GM19455 (cell line): ENCODE measurements at regions not wholly inside any gene's neighbourhood (a gene's known extent, or its start where the extent isn't known, plus 50 kb on each side); places are given as distances from the start of the nearest gene placed in this dataset.
"Not testable (repeated sequence)": the region's sequence is repeated elsewhere in the genome, so short reads cannot be mapped to it uniquely, and the experiment has no call there.

Experiments used
- ATAC-seq: cut with Tn5 transposase; IDR thresholded peaks from one replicate; pipeline ENCODE4 v1.9.1; 2021; ENCODE audit not compliant: unreplicated experiment

DNA sequence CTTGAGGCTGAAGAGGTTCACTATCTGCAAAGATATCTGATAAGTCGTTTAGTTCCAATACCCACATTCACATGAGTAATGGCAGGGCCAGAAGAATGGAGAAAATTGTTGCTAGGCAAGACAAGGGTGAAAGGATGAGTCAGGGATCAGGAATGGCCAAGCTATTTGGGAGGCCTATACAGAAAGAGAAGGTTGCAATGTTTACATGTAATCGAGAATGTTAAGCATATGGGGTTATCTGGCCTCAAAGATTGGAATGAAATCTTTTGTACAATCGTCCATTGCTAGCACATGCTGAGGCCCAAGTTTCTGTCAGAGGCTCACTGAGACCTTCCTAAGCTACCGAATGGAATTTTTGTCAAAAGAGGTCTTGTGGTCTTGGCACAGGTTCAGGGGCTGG, 299.9 kb upstream of the PLD5 start:
- no peak for ATAC-seq

- no peak for ATAC-seq
Observed at GRCh38 chr1:242813490-242814091, 289.1 kb upstream of the PLD5 start.

- no peak for ATAC-seq
Observed at GRCh38 chr1:242811092-242811840, 286.8 kb upstream of the PLD5 start.

- no peak for ATAC-seq
Observed at GRCh38 chr1:242806324-242806723, 281.8 kb upstream of the PLD5 start.

GRCh38 chr1:242805360-242805759, 280.9 kb upstream of the PLD5 start:
- not testable (repeated sequence) for ATAC-seq

DNA sequence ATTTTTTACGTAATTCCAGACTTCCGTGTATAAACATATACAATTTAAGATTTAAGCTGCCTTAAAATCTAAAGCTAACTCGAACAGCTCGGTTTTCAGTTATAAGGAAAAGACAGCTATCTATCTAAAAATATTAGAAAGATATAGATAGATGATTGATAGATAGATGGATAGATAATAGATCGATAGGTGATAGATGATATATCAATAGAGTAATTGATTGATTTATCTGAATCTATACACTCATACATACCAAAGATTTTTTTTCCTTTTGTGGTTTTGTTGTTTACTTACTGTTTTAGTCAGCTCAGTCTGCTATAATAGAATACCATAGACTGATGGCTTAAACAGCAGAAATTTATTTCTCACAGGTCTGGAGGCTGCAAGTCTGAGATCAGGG, 278.5 kb upstream of the PLD5 start:
- no peak for ATAC-seq

GRCh38 chr1:242800521-242800920, 276.0 kb upstream of the PLD5 start:
- no peak for ATAC-seq

DNA sequence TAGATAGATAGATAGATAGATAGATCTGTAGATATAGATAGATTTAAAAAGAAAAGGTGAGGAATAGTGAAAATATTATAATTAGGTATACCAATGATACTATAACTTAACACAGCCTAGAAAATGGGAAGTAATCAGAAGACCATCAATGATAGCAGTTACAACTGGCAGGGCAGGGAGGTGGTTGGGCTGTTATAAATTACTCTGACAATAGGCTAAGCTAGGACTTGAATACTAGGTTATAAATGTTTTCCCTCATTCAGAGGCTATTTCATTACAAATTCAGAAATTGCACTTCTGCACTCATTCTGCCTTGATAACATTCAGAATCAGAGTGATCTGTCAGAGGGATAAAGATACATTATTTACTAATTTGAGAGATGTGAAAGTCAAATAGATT, 273.4 kb upstream of the PLD5 start:
- no peak for ATAC-seq

DNA sequence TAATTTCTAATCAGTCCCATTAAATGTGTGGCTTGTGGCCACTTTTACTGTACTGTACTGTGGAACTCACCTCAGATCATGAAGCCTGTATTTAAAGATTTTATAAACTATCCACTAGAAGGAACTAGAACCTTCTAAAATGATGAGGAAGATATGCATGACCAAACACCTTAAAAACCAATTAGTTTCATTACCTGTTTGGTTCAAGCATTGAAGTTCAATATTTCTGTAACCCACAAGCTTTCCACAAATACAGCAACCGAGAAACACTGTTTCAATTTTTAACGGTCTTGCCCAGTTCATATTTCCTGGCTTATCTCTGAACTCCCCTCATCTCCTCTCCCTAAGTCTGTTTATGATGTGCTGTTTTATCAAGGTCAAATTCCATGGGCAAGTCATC, 264.3 kb upstream of the PLD5 start:
- peak; percentile 84 for ATAC-seq

DNA sequence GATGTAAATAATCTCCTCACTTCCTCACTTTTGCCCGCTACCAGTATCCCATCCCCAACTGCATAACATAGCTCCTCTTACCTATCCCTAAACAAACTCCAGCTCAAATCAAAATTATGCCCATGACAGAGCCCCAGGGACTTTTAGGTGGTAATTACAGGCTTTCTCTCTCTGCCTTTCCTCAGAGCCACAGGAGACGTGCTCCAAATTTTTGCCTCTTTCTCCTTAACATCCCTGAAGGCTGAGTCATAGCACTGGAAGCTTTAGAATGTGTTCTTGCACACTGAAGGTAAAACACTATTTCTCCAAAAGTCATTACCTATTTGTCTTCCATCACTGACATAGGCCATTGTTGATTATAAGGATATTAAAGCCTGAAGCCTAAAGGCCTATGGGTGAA, 263.5 kb upstream of the PLD5 start:
- no peak for ATAC-seq

DNA sequence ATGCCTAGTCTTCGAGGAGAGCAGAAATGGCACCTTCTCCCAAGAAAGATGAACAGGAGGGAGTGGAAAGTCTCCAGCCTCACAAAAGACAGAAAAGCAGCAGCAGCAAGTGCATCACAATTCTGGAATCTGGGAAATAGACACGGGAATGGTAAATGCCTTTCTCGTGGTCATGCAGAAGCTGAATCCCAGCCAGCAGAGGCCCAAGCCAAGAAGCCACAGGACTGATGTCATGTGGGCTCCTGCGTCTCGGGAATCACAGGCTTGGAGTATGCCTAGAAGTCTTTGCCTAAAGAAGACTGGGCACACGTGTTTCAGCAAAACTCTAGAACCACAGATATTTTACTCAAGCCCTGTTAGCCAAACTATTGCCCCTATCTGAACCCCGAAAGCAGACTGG, 260.3 kb upstream of the PLD5 start:
- ATAC-seq, result no peak

- ATAC-seq, result no peak
Observed at GRCh38 chr1:242784084-242784483, 259.6 kb upstream of the PLD5 start.

GRCh38 chr1:242774256-242774655, 249.8 kb upstream of the PLD5 start:
- no peak for ATAC-seq

- no peak for ATAC-seq
Observed at GRCh38 chr1:242770366-242770765, 245.9 kb upstream of the PLD5 start.

GRCh38 chr1:242764161-242764560, 239.7 kb upstream of the PLD5 start:
- no peak for ATAC-seq

DNA sequence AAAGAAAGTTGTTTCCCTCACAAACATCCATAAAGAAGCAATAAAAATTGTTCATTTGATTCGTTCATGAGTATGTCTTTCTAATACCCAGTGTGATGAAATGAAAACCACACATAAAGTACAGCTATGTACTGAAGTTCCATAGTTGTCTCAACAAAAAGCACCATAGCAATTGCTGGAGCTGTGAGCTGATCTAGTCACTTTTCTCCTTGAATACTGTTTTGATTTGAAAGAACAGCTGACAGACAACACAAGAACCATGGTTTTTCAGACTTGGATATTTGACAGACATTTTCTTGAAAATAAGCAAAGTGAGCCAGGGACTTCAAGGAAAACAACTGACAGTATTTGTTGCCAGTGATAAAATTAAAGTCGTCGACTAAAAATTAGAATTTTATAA, 237.1 kb upstream of the PLD5 start:
- no peak for ATAC-seq

DNA sequence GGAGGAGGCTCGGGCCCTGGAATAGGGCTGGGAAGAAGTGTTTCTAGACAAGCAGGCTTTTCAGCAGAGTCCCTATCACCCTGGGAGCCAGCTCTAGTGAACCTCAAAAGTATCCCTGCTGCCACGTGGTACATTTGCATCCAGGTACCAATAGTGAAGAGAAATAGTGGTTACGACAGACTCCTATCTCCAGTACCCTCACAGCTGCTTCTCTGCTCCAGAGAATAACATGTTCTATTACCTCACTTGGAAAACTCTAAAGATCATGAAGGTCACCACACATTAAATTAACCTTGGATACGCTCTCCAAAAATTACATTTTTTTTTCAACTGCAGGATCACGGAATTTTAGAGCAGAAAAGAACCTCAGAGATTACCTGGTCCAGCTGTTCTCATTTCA, 230.4 kb upstream of the PLD5 start:
- ATAC-seq, result no peak

DNA sequence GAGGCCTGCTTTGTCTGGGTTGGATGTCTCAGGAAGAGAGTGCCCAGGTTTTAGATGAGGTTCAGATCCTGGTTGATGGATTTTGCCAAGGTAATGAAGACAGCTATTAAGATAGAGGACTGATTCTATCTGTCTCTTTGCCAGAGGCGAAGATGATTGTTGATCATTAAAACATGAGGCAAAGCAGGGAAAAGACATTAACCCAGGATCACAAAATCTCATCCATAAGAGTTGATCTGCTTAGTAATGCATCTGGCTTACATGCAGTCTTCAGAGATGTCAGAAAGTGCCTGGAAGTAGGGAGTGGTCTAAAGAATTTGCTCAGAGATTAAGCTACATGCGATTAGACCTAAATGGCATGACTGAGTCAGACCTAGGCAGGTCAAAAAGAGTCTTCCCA, 229.6 kb upstream of the PLD5 start:
- ATAC-seq, result no peak

GRCh38 chr1:242747233-242747632, 222.7 kb upstream of the PLD5 start:
- ATAC-seq, result no peak

DNA sequence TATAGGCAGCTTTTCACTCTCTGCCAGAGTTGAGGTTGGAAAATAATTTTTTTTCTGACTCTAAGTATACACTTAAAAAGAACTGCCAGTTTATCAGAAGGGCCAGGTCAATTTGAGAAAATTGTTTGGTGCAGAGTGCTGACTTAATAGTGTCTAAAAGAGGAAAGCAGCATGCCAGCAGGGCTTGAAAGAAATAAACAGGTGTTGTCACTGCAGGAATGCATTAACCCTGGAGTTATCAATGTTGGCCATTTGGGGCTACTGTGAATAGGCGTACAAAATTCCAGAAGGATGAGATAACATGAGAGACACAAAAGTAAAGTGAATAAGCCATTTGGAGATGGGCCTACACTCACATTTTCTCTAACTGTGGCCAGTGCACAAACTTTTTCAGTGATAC, 220.6 kb upstream of the PLD5 start:
- no peak for ATAC-seq

GRCh38 chr1:242743983-242744780, 219.7 kb upstream of the PLD5 start:
- ATAC-seq, result no peak
